ENCODE measurements at regions not wholly inside any gene's neighbourhood (a gene's known extent, or its start where the extent isn't known, plus 50 kb on each side); places are given as distances from the start of the nearest gene placed in this dataset.

DNA sequence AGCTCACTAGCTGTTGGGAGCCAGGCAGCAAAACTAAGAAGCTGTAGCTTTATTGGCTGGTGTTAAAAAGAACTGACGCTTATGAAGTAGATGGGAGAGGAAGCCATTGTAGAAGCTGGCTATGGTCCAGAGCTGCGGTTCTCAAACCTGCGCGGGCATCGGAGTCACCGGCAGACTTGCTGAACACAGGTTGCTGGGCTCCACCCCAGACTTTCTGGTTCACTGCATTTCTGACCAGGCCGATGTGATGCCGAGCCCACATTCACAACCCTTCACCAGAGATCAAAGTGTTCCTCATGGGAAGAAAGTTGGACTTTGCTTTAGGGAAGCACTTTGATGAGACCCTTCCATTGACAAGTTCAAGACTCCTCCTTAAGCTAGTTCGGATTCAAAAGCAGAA, 231.6 kb downstream of the QKI start:
- DNase-seq (ENCODE audit: extremely low spot score, unreplicated experiment), result no peak
- no peak overlapping the region for H3K4me3 Mint-ChIP-seq (ENCODE audit: unreplicated experiment)
- no peak overlapping the region for H3K27ac Mint-ChIP-seq (ENCODE audit: unreplicated experiment)
- no peaks in the 10 kb centered on the region for H3K36me3 Mint-ChIP-seq (ENCODE audit: unreplicated experiment)
- peaks cover 5% of the 10 kb centered on the region for H3K27me3 Mint-ChIP-seq (ENCODE audit: unreplicated experiment)
- TF ChIP-seq, protein P1, sequence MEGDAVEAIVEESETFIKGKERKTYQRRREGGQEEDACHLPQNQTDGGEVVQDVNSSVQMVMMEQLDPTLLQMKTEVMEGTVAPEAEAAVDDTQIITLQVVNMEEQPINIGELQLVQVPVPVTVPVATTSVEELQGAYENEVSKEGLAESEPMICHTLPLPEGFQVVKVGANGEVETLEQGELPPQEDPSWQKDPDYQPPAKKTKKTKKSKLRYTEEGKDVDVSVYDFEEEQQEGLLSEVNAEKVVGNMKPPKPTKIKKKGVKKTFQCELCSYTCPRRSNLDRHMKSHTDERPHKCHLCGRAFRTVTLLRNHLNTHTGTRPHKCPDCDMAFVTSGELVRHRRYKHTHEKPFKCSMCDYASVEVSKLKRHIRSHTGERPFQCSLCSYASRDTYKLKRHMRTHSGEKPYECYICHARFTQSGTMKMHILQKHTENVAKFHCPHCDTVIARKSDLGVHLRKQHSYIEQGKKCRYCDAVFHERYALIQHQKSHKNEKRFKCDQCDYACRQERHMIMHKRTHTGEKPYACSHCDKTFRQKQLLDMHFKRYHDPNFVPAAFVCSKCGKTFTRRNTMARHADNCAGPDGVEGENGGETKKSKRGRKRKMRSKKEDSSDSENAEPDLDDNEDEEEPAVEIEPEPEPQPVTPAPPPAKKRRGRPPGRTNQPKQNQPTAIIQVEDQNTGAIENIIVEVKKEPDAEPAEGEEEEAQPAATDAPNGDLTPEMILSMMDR (IDR thresholded peaks at IDR 0.05), result no peak
- H3K9me3 Mint-ChIP-seq (ENCODE audit: unreplicated experiment), result no peaks in the 10 kb centered on the region
- no peaks in the 10 kb centered on the region for H3K4me1 Mint-ChIP-seq (ENCODE audit: unreplicated experiment)

DNA sequence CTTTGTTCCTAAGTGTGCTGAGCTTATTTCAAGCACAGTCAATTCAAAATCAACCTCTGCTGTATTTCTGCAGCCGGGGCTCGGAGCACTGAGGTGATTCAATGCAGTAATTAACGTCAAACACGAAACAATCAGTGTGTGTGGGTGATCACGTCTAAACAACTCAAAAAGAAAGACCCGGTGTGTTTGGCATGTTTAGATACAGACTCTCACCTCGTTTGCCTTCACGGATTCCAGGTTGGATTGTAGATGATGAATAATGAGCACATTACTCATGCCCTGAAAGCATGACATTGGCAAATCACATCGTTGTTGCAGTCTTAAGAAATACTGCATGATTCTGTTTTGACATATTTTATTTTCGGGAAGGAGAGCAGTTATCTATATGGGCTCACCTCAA, 231.0 kb downstream of the QKI start:
- Mint-ChIP-seq H3K27me3 (ENCODE audit: unreplicated experiment) (peaks cover 5% of the 10 kb centered on the region), H3K4me3 (ENCODE audit: unreplicated experiment) (no peak overlapping the region), H3K27ac (ENCODE audit: unreplicated experiment) (no peak overlapping the region), H3K4me1 (ENCODE audit: unreplicated experiment) (no peaks in the 10 kb centered on the region), H3K9me3 (ENCODE audit: unreplicated experiment) (no peaks in the 10 kb centered on the region), H3K36me3 (ENCODE audit: unreplicated experiment) (no peaks in the 10 kb centered on the region)
- TF ChIP-seq, protein P1 (IDR thresholded peaks at IDR 0.05), result no peak
- no peak for DNase-seq (ENCODE audit: extremely low spot score, unreplicated experiment)

DNA sequence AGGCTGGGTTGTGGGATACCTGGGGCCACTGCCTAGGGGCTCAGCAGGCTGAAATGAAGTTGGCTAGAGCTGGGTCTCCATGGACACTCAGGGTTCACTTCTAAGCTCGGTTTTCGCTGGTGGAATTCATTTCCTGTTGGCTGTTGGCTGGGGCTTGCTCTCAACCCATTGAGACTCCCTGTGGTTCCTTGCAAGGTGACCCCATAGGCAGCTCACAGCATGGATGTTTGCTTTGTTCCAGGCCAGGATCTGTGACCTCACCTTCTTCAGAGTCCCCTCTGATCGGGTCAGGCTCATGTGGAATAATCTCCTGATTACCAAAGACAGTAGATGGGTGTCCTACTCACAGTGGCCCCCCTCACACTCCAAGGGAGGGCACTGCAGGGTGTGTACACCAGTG, 229.3 kb downstream of the QKI start:
- DNase-seq (ENCODE audit: extremely low spot score, unreplicated experiment), result no peak
- no peaks in the 10 kb centered on the region for H3K36me3 Mint-ChIP-seq (ENCODE audit: unreplicated experiment)
- H3K27ac Mint-ChIP-seq (ENCODE audit: unreplicated experiment), result no peak overlapping the region
- H3K27me3 Mint-ChIP-seq (ENCODE audit: unreplicated experiment), result peaks cover 5% of the 10 kb centered on the region
- no peaks in the 10 kb centered on the region for H3K4me1 Mint-ChIP-seq (ENCODE audit: unreplicated experiment)
- H3K9me3 Mint-ChIP-seq (ENCODE audit: unreplicated experiment), result no peaks in the 10 kb centered on the region
- H3K4me3 Mint-ChIP-seq (ENCODE audit: unreplicated experiment), result no peak overlapping the region
- TF ChIP-seq, protein P1 (IDR thresholded peaks at IDR 0.05), result no peak

DNA sequence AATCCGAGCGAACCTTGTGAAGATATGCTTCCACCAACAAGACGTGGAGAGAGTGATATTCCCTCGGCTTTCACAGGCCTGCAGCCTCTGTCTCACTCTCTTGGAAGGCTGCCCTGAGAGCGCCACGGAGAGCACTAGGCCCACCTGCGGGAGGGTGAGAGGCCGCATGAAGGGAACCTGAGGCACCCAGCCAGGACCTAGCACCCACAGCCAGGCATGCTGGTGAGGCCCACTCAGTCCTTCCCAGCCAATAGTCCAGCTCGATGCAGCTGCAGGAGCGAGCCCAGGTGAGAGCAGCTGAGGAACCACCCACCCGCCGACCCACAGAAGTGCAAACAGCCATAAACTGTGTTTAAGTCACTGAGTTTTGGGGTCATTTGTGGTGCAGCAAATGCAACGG, 227.2 kb downstream of the QKI start:
- Mint-ChIP-seq H3K4me3 (ENCODE audit: unreplicated experiment) (no peak overlapping the region), H3K27me3 (ENCODE audit: unreplicated experiment) (peaks cover 5% of the 10 kb centered on the region), H3K9me3 (ENCODE audit: unreplicated experiment) (no peaks in the 10 kb centered on the region), H3K27ac (ENCODE audit: unreplicated experiment) (no peak overlapping the region), H3K36me3 (ENCODE audit: unreplicated experiment) (no peaks in the 10 kb centered on the region), H3K4me1 (ENCODE audit: unreplicated experiment) (no peaks in the 10 kb centered on the region)
- TF ChIP-seq, protein P1 (IDR thresholded peaks at IDR 0.05), result no peak
- no peak for DNase-seq (ENCODE audit: extremely low spot score, unreplicated experiment)

DNA sequence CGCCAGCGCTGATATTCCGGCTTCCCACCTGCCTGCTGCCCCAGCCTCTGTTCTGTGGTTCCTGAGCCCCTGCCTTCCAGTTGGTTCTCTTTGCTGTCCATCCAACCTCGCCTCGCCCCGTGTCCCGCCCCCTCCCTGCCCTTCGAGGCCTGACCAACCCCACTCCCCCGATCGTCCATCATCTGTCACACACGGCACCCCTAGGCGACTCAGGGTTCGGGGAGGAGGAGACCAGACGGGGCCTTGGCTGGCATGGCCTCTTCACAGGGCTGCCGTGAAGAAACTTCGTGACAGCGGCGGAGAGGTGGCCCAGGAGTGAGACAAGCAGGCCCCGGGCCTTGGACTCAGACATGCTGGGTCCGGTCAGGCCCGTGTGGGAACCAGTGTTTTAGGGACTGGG, 226.1 kb downstream of the QKI start:
- DNase-seq (ENCODE audit: extremely low spot score, unreplicated experiment), result no peak

More for the DNA sequence above, 226.1 kb downstream of the QKI start:
- Mint-ChIP-seq H3K27me3 (ENCODE audit: unreplicated experiment) (no peaks in the 10 kb centered on the region), H3K9me3 (ENCODE audit: unreplicated experiment) (no peaks in the 10 kb centered on the region), H3K4me1 (ENCODE audit: unreplicated experiment) (no peaks in the 10 kb centered on the region), H3K4me3 (ENCODE audit: unreplicated experiment) (no peak overlapping the region), H3K27ac (ENCODE audit: unreplicated experiment) (no peak overlapping the region), H3K36me3 (ENCODE audit: unreplicated experiment) (no peaks in the 10 kb centered on the region)
- TF ChIP-seq, protein P1 (IDR thresholded peaks at IDR 0.05), result no peak
